SK-N-MC (cell line): ENCODE measurements at regions not wholly inside any gene's neighbourhood (a gene's known extent, or its start where the extent isn't known, plus 50 kb on each side); places are given as distances from the start of the nearest gene placed in this dataset.

Source experiments
- EZH2 ChIP-seq: fragments of 200-600 bp; sonication (generic); IDR thresholded peaks from one replicate; pipeline ENCODE4 v1.6.1; 2017; ENCODE audit warnings: antibody characterized with exemption
- FOXP2 ChIP-seq: optimal IDR thresholded peaks from 2 replicates; pipeline ENCODE3; 2011; ENCODE audit warnings: mild to moderate bottlenecking, moderate library complexity; ENCODE audit not compliant: insufficient read depth; ENCODE audit errors: extremely low read length, control extremely low read depth
- POLR2AphosphoS5 ChIP-seq: IDR thresholded peaks from 2 replicates; pipeline ENCODE4 v1.6.1; 2012; ENCODE audit warnings: mild to moderate bottlenecking, low read depth, low read length, borderline replicate concordance

- TF ChIP-seq EZH2: no peak
- TF ChIP-seq POLR2AphosphoS5: no peak
- TF ChIP-seq FOXP2: no peak
Observed at GRCh38 chr12:5213336-5213735, 169.7 kb downstream of the KCNA5 start.
